NCI-H510A (cell line): ENCODE measurements at regions not wholly inside any gene's neighbourhood (a gene's known extent, or its start where the extent isn't known, plus 50 kb on each side); places are given as distances from the start of the nearest gene placed in this dataset.

Source experiments
- DNase-seq: peaks from one replicate; lab custom pipeline; 2025; lab: John Stamatoyannopoulos, UW

GRCh38 chr2:147550995-147551731 is 293.7 kb upstream of the ACVR2A start:
- DNase-seq: no peak

GRCh38 chr2:147549054-147549453 is 295.8 kb upstream of the ACVR2A start:
- DNase-seq: no peak

- no peak for DNase-seq
These were observed 296.4 kb upstream of the ACVR2A start for GRCh38 chr2:147548451-147548850.

GRCh38 chr2:147547440-147547839 is 297.4 kb upstream of the ACVR2A start:
- DNase-seq: no peak

GRCh38 chr2:147546109-147546508 is 298.7 kb upstream of the ACVR2A start:
- no peak for DNase-seq

- DNase-seq: no peak
These were observed 301.8 kb upstream of the ACVR2A start for GRCh38 chr2:147543056-147543455.

- DNase-seq: no peak
These were observed 302.5 kb upstream of the ACVR2A start for GRCh38 chr2:147542351-147542750.

- DNase-seq: no peak
These were observed 303.5 kb upstream of the ACVR2A start for GRCh38 chr2:147541314-147541713.

- DNase-seq: no peak
These were observed 306.0 kb upstream of the ACVR2A start for GRCh38 chr2:147538821-147539220.

GRCh38 chr2:147538088-147538487 is 306.7 kb upstream of the ACVR2A start:
- DNase-seq: no peak

- no peak for DNase-seq
These were observed 313.6 kb upstream of the ACVR2A start for GRCh38 chr2:147531269-147531668.

- DNase-seq: no peak
These were observed 314.8 kb upstream of the ACVR2A start for GRCh38 chr2:147530033-147530432.

GRCh38 chr2:147525819-147526489 is 318.9 kb upstream of the ACVR2A start:
- peak; percentile 44 for DNase-seq

GRCh38 chr2:147524912-147525311 is 319.9 kb upstream of the ACVR2A start:
- no peak for DNase-seq

- DNase-seq: no peak
These were observed 321.4 kb upstream of the ACVR2A start for GRCh38 chr2:147523415-147523814.

GRCh38 chr2:147521936-147522335 is 322.9 kb upstream of the ACVR2A start:
- DNase-seq: no peak

GRCh38 chr2:147520817-147521216 is 324.0 kb upstream of the ACVR2A start:
- DNase-seq: peak; percentile 16

- DNase-seq: no peak
These were observed 325.7 kb upstream of the ACVR2A start for GRCh38 chr2:147519178-147519577.

GRCh38 chr2:147515213-147515612 is 329.6 kb upstream of the ACVR2A start:
- no peak for DNase-seq

- DNase-seq: no peak
These were observed 332.6 kb upstream of the ACVR2A start for GRCh38 chr2:147512206-147512605.

- DNase-seq: no peak
These were observed 333.3 kb upstream of the ACVR2A start for GRCh38 chr2:147511491-147511948.

GRCh38 chr2:147509821-147510220 is 335.0 kb upstream of the ACVR2A start:
- no peak for DNase-seq

GRCh38 chr2:147506889-147507288 is 337.9 kb upstream of the ACVR2A start:
- DNase-seq: no peak
